GM12875 (cell line): ENCODE measurements at regions not wholly inside any gene's neighbourhood (a gene's known extent, or its start where the extent isn't known, plus 50 kb on each side); places are given as distances from the start of the nearest gene placed in this dataset.

Experiments
- H3K4me3 ChIP-seq: one replicate; pipeline ENCODE4 v1.5.1; 2011; ENCODE audit warnings: low read depth, low read length, control low read depth
- CTCF ChIP-seq: IDR thresholded peaks from 2 replicates; pipeline ENCODE4 v1.5.1; 2011; ENCODE audit warnings: low read depth, mild to moderate bottlenecking, control low read depth, inconsistent platforms, low read length, moderate library complexity, borderline replicate concordance; ENCODE audit not compliant: insufficient read depth

- no peak for TF ChIP-seq CTCF
- no peak overlapping the region for H3K4me3 ChIP-seq
Observed at GRCh38 chr3:31403197-31403596, 129.5 kb upstream of the STT3B start.

GRCh38 chr3:31404871-31405270 lies 127.9 kb upstream of the STT3B start:
- no peak for TF ChIP-seq CTCF

GRCh38 chr3:31405515-31405914 lies 127.2 kb upstream of the STT3B start:
- TF ChIP-seq CTCF = no peak
- no peak overlapping the region for H3K4me3 ChIP-seq

More at GRCh38 chr3:31404871-31405270, 127.9 kb upstream of the STT3B start:
- no peak overlapping the region for H3K4me3 ChIP-seq

GRCh38 chr3:31406896-31407295 lies 125.8 kb upstream of the STT3B start:
- TF ChIP-seq CTCF = no peak
- H3K4me3 ChIP-seq = no peak overlapping the region

GRCh38 chr3:31407665-31408064 lies 125.1 kb upstream of the STT3B start:
- TF ChIP-seq CTCF = no peak
- no peak overlapping the region for H3K4me3 ChIP-seq

- no peak overlapping the region for H3K4me3 ChIP-seq
- no peak for TF ChIP-seq CTCF
Observed at GRCh38 chr3:31408720-31409119, 124.0 kb upstream of the STT3B start.

- no peak overlapping the region for H3K4me3 ChIP-seq
- no peak for TF ChIP-seq CTCF
Observed at GRCh38 chr3:31409389-31409788, 123.3 kb upstream of the STT3B start.
